AG08396 (cell line): ENCODE measurements at regions not wholly inside any gene's neighbourhood (a gene's known extent, or its start where the extent isn't known, plus 50 kb on each side); places are given as distances from the start of the nearest gene placed in this dataset.

Experiments used
- DNase-seq: peaks from one replicate; pipeline ENCODE4 v3.0.0; 2012; ENCODE audit warnings: low spot score, mixed read lengths

- no peak for DNase-seq
These were observed 153.8 kb upstream of the S100G start for GRCh38 chrX:16496175-16496574.

- no peak for DNase-seq
These were observed 137.9 kb upstream of the S100G start for GRCh38 chrX:16511796-16512776.

- no peak for DNase-seq
These were observed 133.6 kb upstream of the S100G start for GRCh38 chrX:16516232-16516876.

- no peak for DNase-seq
These were observed 132.8 kb upstream of the S100G start for GRCh38 chrX:16517039-16517605.

- DNase-seq = no peak
These were observed 131.8 kb upstream of the S100G start for GRCh38 chrX:16518131-16518530.

GRCh38 chrX:16524316-16524715 is 125.6 kb upstream of the S100G start:
- DNase-seq = no peak

- DNase-seq = no peak
These were observed 124.0 kb upstream of the S100G start for GRCh38 chrX:16526003-16526402.

- no peak for DNase-seq
These were observed 121.3 kb upstream of the S100G start for GRCh38 chrX:16528620-16529019.
